H1 (cell line): ENCODE measurements at regions not wholly inside any gene's neighbourhood (a gene's known extent, or its start where the extent isn't known, plus 50 kb on each side); places are given as distances from the start of the nearest gene placed in this dataset.
"Not testable (repeated sequence)": the region's sequence is repeated elsewhere in the genome, so short reads cannot be mapped to it uniquely, and the experiment has no call there.

Experiments used
- CTCF ChIA-PET: fragments of 300-600 bp; sonication (Branson Sonifier 250); formaldehyde crosslinking; loops from one replicate; lab custom pipeline; 2021; ENCODE audit not compliant: partially characterized antibody; lab: Charles Lee
- POLR2A ChIA-PET: fragments of 300-600 bp; sonication (Branson Sonifier 250); formaldehyde crosslinking; loops from one replicate; lab custom pipeline; 2021; ENCODE audit warnings: inconsistent platforms; ENCODE audit not compliant: partially characterized antibody; lab: Charles Lee
- DNase-seq, 2 experiments: peaks; one replicate each; pipeline versions ENCODE4 v3.0.0 to v3.0.0-alpha.2; 2010 to 2022; ENCODE audit warnings: low spot score in 2 of 2, low read depth in 1 of 2, mixed read lengths in 1 of 2
- FAIRE-seq: peaks from 2 replicates; lab custom pipeline; 2011; peaks lifted over from hg19 to GRCh38; lab: Jason Lieb, UNC
- H2AFZ ChIP-seq: 2 replicates; pipeline ENCODE4 v1.8.1; 2012; ENCODE audit warnings: low read length, inconsistent platforms
- H2AK5ac ChIP-seq: 2 replicates; pipeline ENCODE4 v1.6.1; 2013; ENCODE audit warnings: low read depth, low read length
- H2BK120ac ChIP-seq: replicated peaks from 2 replicates; pipeline ENCODE3; 2013; ENCODE audit warnings: low read depth, low read length, inconsistent platforms
- H2BK12ac ChIP-seq: 2 replicates; pipeline ENCODE4 v1.6.1; 2013; ENCODE audit warnings: low read depth, low read length
- H2BK15ac ChIP-seq: 2 replicates; pipeline ENCODE4 v1.6.1; 2013; ENCODE audit warnings: low read length
- H2BK20ac ChIP-seq: 2 replicates; pipeline ENCODE4 v1.6.1; 2013; ENCODE audit warnings: low read length
- H2BK5ac ChIP-seq: 2 replicates; pipeline ENCODE4 v1.6.1; 2013; ENCODE audit warnings: low read depth, low read length
- H3K14ac ChIP-seq: 2 replicates; pipeline ENCODE4 v1.6.1; 2013; ENCODE audit warnings: inconsistent platforms; ENCODE audit not compliant: insufficient read length
- H3K18ac ChIP-seq: 2 replicates; pipeline ENCODE4 v1.6.1; 2013; ENCODE audit warnings: low read length; ENCODE audit errors: extremely low read depth
- H3K23ac ChIP-seq: 2 replicates; pipeline ENCODE4 v1.6.1; 2013; ENCODE audit warnings: inconsistent platforms; ENCODE audit not compliant: insufficient read length
- H3K23me2 ChIP-seq: 2 replicates; pipeline ENCODE4 v1.6.1; 2013; ENCODE audit warnings: low read depth, low read length
- H3K27ac ChIP-seq: 2 replicates; pipeline ENCODE4 v1.6.1; 2011; ENCODE audit warnings: low read depth, low read length, inconsistent platforms
- H3K27me3 ChIP-seq, 4 experiments: replicated peaks in 1 of 4; 1 replicate in 1 of 4; 2 replicates in 3 of 4; pipeline versions ENCODE4 v1.6.1 to v1.8.1; 2011 to 2013; ENCODE audit warnings: low read length in 3 of 4, mild to moderate bottlenecking in 3 of 4, inconsistent platforms in 2 of 4, mixed read lengths in 2 of 4, moderate library complexity in 1 of 4; ENCODE audit not compliant: control insufficient read depth in 3 of 4, insufficient read depth in 3 of 4; ENCODE audit errors: extremely low read depth in 1 of 4
- H3K36me3 ChIP-seq, 4 experiments: 2 replicates each; pipeline versions ENCODE4 v1.6.1 to v1.8.1; 2011 to 2013; ENCODE audit warnings: mild to moderate bottlenecking in 4 of 4, low read length in 3 of 4, moderate library complexity in 2 of 4, control low read depth in 1 of 4, inconsistent platforms in 1 of 4; ENCODE audit not compliant: insufficient read depth in 4 of 4, control insufficient read depth in 2 of 4
- H3K4ac ChIP-seq: replicated peaks from 2 replicates; pipeline ENCODE3; 2013; ENCODE audit warnings: low read length, low read depth, mixed read lengths, inconsistent platforms; ENCODE audit not compliant: insufficient read length
- H3K4me1 ChIP-seq, 4 experiments: replicated peaks in 1 of 4; 1 replicate in 1 of 4; 2 replicates in 3 of 4; pipeline versions ENCODE4 v1.6.1 to v1.8.1; 2011 to 2013; ENCODE audit warnings: low read length in 3 of 4, inconsistent platforms in 2 of 4, mixed read lengths in 1 of 4; ENCODE audit not compliant: insufficient read depth in 4 of 4, control insufficient read depth in 3 of 4
- H3K4me2 ChIP-seq, 2 experiments: 2 replicates each; pipeline versions ENCODE4 v1.6.1 to v1.8.1; 2011 to 2013; ENCODE audit warnings: low read depth in 2 of 2, low read length in 2 of 2, control low read depth in 1 of 2, inconsistent platforms in 1 of 2, mild to moderate bottlenecking in 1 of 2; ENCODE audit not compliant: insufficient read depth in 1 of 2
- H3K4me3 ChIP-seq, 4 experiments: fragments of 200-600, 300-600 bp in 1 of 4; sonication (generic), shearing (Covaris generic), sonication (Bioruptor Twin) in 1 of 4; 2 replicates each; pipeline versions ENCODE4 v1.5.1 to v1.8.1; 2011 to 2016; ENCODE audit warnings: low read length in 4 of 4, low read depth in 3 of 4, control low read depth in 2 of 4, inconsistent platforms in 2 of 4, mild to moderate bottlenecking in 2 of 4, mixed read lengths in 1 of 4, moderate library complexity in 1 of 4; ENCODE audit not compliant: insufficient read depth in 2 of 4; ENCODE audit errors: extremely low read depth in 1 of 4
- H3K56ac ChIP-seq: replicated peaks from 2 replicates; pipeline ENCODE3; 2013; ENCODE audit warnings: low read depth, mild to moderate bottlenecking, mixed read lengths, low read length, inconsistent platforms; ENCODE audit not compliant: insufficient read length
- H3K79me1 ChIP-seq: 2 replicates; pipeline ENCODE4 v1.6.1; 2013; ENCODE audit warnings: low read depth, low read length, control low read depth
- H3K79me2 ChIP-seq, 2 experiments: 2 replicates each; pipeline versions ENCODE4 v1.6.1 to v1.8.1; 2012 to 2013; ENCODE audit warnings: low read length in 2 of 2, mild to moderate bottlenecking in 2 of 2, inconsistent platforms in 1 of 2; ENCODE audit not compliant: insufficient read depth in 2 of 2, control insufficient read depth in 1 of 2
- H3K9ac ChIP-seq, 4 experiments: replicated peaks in 1 of 4; 1 replicate in 1 of 4; 2 replicates in 3 of 4; pipeline versions ENCODE4 v1.6.1 to v1.8.1; 2011 to 2013; ENCODE audit warnings: low read depth in 3 of 4, low read length in 3 of 4, control low read depth in 2 of 4, mild to moderate bottlenecking in 2 of 4, moderate library complexity in 2 of 4, inconsistent platforms in 1 of 4; ENCODE audit errors: extremely low read depth in 1 of 4
- H3K9me3 ChIP-seq, 2 experiments: 2 replicates each; pipeline versions ENCODE4 v1.6.1 to v1.8.1; 2012 to 2013; ENCODE audit warnings: mild to moderate bottlenecking in 2 of 2, moderate library complexity in 2 of 2, control low read depth in 1 of 2, inconsistent platforms in 1 of 2, low read depth in 1 of 2, low read length in 1 of 2, mixed read lengths in 1 of 2; ENCODE audit not compliant: insufficient read depth in 2 of 2
- H4K20me1 ChIP-seq, 2 experiments: replicated peaks in 1 of 2; 2 replicates each; pipeline versions ENCODE3 to v1.8.1; 2011 to 2013; ENCODE audit warnings: inconsistent platforms in 2 of 2, low read length in 2 of 2, mild to moderate bottlenecking in 1 of 2; ENCODE audit not compliant: insufficient read depth in 2 of 2, control insufficient read depth in 1 of 2
- H4K5ac ChIP-seq: 2 replicates; pipeline ENCODE4 v1.6.1; 2013; ENCODE audit warnings: low read length, low read depth, mixed read lengths, inconsistent platforms; ENCODE audit not compliant: insufficient read length
- H4K8ac ChIP-seq: 2 replicates; pipeline ENCODE4 v1.8.0; 2013; ENCODE audit warnings: mild to moderate bottlenecking, moderate library complexity, low read length, inconsistent platforms; ENCODE audit not compliant: insufficient read depth; ENCODE audit errors: extremely low read depth
- H4K91ac ChIP-seq: replicated peaks from 2 replicates; pipeline ENCODE3; 2013; ENCODE audit warnings: low read length, mixed read lengths, inconsistent platforms; ENCODE audit not compliant: insufficient read length
- RAD21 ChIP-seq, 2 experiments: IDR thresholded peaks in 1 of 2; conservative IDR thresholded peaks in 1 of 2; 2 replicates each; pipeline ENCODE4 v1.6.1; 2011; ENCODE audit warnings: low read depth in 2 of 2, low read length in 2 of 2, improper control_type of control experiment in 1 of 2, inconsistent platforms in 1 of 2, mild to moderate bottlenecking in 1 of 2, moderate library complexity in 1 of 2
- WGBS, 2 experiments: shearing (Covaris generic) in 1 of 2; methylation state at CpG; one replicate each; pipeline versions ENCODE4 v1.1.6 to v1.1.7; 2013 to 2015; ENCODE audit warnings: low lambda C conversion rate in 2 of 2, mixed read lengths in 2 of 2, inconsistent platforms in 1 of 2, low coverage in 1 of 2, missing lambda C conversion rate in 1 of 2; ENCODE audit not compliant: insufficient replicate concordance in 2 of 2, insufficient coverage in 1 of 2, insufficient read length in 1 of 2; ENCODE audit errors: extremely low coverage in 1 of 2, missing lambda C conversion rate in 1 of 2; 5-methylcytosine and 5-hydroxymethylcytosine counted together
- TF ChIP-seq, protein P1 (sequence below), 3 experiments: IDR thresholded peaks; 1 replicate in 2 of 3; 2 replicates in 1 of 3; pipeline versions ENCODE4 v1.5.1 to v1.6.1; 2011; ENCODE audit warnings: low read length in 3 of 3, mild to moderate bottlenecking in 3 of 3, inconsistent platforms in 2 of 3, low read depth in 1 of 3, moderate library complexity in 1 of 3; ENCODE audit not compliant: insufficient read depth in 1 of 3; ENCODE audit errors: control extremely low read depth in 1 of 3

DNA sequence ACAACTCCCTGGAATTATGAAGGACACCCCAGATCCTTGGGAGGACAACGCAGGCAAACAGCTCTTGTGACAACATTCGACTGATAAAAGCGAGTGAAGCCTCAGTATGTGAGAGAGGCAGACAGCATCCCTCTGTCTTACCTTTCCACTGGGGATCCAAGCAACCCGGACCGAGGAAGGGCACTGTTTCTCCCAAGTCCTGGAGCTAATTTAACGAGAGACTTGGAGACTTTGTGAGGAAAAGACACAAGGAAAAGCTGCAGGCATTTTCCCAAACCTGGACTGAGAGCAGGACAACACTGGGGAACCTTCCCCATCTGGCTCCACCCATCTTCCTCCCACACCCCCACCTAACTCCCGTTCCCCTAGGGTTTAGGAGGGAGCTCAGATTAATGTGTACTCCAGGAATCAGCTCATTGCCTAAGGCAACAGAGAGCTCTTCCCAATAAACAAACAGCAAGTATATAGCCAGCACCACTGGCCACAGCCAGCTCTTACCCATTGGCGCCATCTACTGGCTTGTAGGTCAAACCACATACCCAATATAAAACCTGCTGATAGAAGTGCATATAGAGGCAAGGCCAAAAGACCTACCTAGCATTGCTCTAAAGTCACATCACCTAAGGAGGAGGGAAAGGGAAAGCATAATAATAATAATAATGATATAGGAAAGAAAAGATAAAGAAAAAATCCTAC is 76.7 kb upstream of the NEK3 start:
- Histone ChIP-seq H3K4me2 (peak overlapping the region in 1 of 2 experiments; percentile 46; a peak in 3 of 4 replicates), H3K4me3 (peak overlapping the region in 2 of 4 experiments; percentile 23 to 36; a peak in 2 of 8 replicates)
- not testable (repeated sequence) for H2AFZ ChIP-seq, H3K27me3 ChIP-seq, H3K36me3 ChIP-seq, H4K5ac ChIP-seq, H4K91ac ChIP-seq, H3K9me3 ChIP-seq, H3K4ac ChIP-seq, H2BK12ac ChIP-seq, H3K27ac ChIP-seq, H3K9ac ChIP-seq, H4K20me1 ChIP-seq, H3K56ac ChIP-seq, H2BK20ac ChIP-seq, H3K79me2 ChIP-seq, H3K18ac ChIP-seq, H2BK5ac ChIP-seq, H3K14ac ChIP-seq, H3K23me2 ChIP-seq, H3K4me1 ChIP-seq, H2AK5ac ChIP-seq, H3K23ac ChIP-seq, H2BK15ac ChIP-seq, H2BK120ac ChIP-seq, H4K8ac ChIP-seq, H3K79me1 ChIP-seq
- TF ChIP-seq RAD21 (IDR thresholded peaks at IDR 0.05 in 1 of 2, conservative IDR thresholded peaks at IDR 0.05 in 1 of 2; ENCODE audit: low read depth in 2 of 2, low read length in 2 of 2), result peak; percentile 53 to 57
- TF ChIP-seq, protein P1, sequence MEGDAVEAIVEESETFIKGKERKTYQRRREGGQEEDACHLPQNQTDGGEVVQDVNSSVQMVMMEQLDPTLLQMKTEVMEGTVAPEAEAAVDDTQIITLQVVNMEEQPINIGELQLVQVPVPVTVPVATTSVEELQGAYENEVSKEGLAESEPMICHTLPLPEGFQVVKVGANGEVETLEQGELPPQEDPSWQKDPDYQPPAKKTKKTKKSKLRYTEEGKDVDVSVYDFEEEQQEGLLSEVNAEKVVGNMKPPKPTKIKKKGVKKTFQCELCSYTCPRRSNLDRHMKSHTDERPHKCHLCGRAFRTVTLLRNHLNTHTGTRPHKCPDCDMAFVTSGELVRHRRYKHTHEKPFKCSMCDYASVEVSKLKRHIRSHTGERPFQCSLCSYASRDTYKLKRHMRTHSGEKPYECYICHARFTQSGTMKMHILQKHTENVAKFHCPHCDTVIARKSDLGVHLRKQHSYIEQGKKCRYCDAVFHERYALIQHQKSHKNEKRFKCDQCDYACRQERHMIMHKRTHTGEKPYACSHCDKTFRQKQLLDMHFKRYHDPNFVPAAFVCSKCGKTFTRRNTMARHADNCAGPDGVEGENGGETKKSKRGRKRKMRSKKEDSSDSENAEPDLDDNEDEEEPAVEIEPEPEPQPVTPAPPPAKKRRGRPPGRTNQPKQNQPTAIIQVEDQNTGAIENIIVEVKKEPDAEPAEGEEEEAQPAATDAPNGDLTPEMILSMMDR (IDR thresholded peaks at IDR 0.05; ENCODE audit: control extremely low read depth in 1 of 3, insufficient read depth in 1 of 3, low read depth in 1 of 3, low read length in 3 of 3), result peak; percentile 17 to 45 (median 42)
- FAIRE-seq (peak; percentile 93), DNase-seq (peak; percentile 13 to 51)
- ChIA-PET POLR2A (interaction anchor here (0.6 kb wide), 1 partner anchor 41 kb away, joined by 3 read pairs; no protein-coding TSS in a partner anchor), CTCF (interaction anchor here (0.6 to 1.3 kb wide), 5 partner anchors 40 to 198 kb away, joined by 3 to 4 read pairs (median 3); no protein-coding TSS in a partner anchor)
- 18% methylated on average over 4 of the region's 8 CpGs; no CpG with 5 or more reads in 1 of the 2 experiments for WGBS, 2 experiments
